Testis (tissue), 2 donors: ENCODE measurements at regions not wholly inside any gene's neighbourhood (a gene's known extent, or its start where the extent isn't known, plus 50 kb on each side); places are given as distances from the start of the nearest gene placed in this dataset.

Experiments used
- DNase-seq: peaks from one replicate; pipeline ENCODE4 v3.0.0-alpha.2; 2019
- H3K27ac ChIP-seq, 2 donors: fragments of 200-600 bp; sonication (generic); one replicate each; pipeline ENCODE4 v1.5.1; 2019
- H3K27me3 ChIP-seq: fragments of 200-600 bp; sonication (generic); one replicate; pipeline ENCODE4 v1.5.1; 2019
- H3K36me3 ChIP-seq: fragments of 200-600 bp; sonication (generic); one replicate; pipeline ENCODE4 v1.5.1; 2017; ENCODE audit warnings: low read depth; ENCODE audit errors: missing control alignments
- H3K4me1 ChIP-seq: fragments of 200-600 bp; sonication (generic); one replicate; pipeline ENCODE4 v1.5.1; 2019
- H3K4me3 ChIP-seq, 2 donors: fragments of 200-600 bp; sonication (generic); one replicate each; pipeline ENCODE4 v1.5.1; 2017 to 2019
- H3K9me3 ChIP-seq: fragments of 200-600 bp; sonication (generic); one replicate; pipeline ENCODE4 v1.5.1; 2017
- POLR2A ChIP-seq: fragments of 450-650 bp; IDR thresholded peaks from one replicate; pipeline ENCODE4 v1.6.1; 2017; ENCODE audit warnings: antibody characterized with exemption, mild to moderate bottlenecking, moderate library complexity
- WGBS, 2 donors: methylation state at CpG; one replicate each; pipeline ENCODE4 v1.1.5; 2018; 5-methylcytosine and 5-hydroxymethylcytosine counted together
- intact Hi-C: fragments of 100-400 bp; cut with DNase I; formaldehyde crosslinking; loops from one replicate; pipeline ENCODE4 v1.15.1; 2023; ENCODE audit warnings: low total_unique reads
- TF ChIP-seq, protein P1 (sequence below), 3 experiments: fragments of 450-650 bp in 2 of 3; fragments of 200-600 bp in 1 of 3; sonication (generic) in 1 of 3; IDR thresholded peaks; one replicate each; pipeline ENCODE4 v1.5.1; 2016 to 2019; ENCODE audit warnings: antibody characterized with exemption in 3 of 3, mild to moderate bottlenecking in 2 of 3, moderate library complexity in 1 of 3

DNA sequence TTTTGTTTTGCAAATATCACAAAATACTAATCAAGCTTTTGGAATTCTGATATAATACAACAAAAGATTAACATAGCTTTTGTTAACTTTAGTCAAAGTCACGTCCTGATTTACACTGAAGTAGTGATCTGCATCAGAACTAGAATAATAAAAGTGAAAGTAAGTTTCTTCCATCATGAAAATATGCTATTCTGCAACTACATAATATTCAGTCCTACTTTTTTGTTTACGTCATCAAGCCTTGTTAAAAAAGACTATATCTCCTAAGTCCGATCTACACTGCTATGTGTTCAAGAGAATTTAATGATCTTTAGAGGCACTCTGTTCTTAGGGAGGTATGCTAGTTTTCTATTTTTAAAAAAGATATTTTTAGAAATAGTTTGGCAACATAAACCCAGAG lies 330.1 kb downstream of the ARPP21 start:
- WGBS, 2 donors: 45 to 47% methylated on average over 3 of the region's 3 CpGs
- H3K36me3 ChIP-seq: no peaks in the 10 kb centered on the region
- intact Hi-C loops: no loop called here
- H3K4me1 ChIP-seq: no peaks in the 10 kb centered on the region
- no peak for DNase-seq
- TF ChIP-seq, protein P1, sequence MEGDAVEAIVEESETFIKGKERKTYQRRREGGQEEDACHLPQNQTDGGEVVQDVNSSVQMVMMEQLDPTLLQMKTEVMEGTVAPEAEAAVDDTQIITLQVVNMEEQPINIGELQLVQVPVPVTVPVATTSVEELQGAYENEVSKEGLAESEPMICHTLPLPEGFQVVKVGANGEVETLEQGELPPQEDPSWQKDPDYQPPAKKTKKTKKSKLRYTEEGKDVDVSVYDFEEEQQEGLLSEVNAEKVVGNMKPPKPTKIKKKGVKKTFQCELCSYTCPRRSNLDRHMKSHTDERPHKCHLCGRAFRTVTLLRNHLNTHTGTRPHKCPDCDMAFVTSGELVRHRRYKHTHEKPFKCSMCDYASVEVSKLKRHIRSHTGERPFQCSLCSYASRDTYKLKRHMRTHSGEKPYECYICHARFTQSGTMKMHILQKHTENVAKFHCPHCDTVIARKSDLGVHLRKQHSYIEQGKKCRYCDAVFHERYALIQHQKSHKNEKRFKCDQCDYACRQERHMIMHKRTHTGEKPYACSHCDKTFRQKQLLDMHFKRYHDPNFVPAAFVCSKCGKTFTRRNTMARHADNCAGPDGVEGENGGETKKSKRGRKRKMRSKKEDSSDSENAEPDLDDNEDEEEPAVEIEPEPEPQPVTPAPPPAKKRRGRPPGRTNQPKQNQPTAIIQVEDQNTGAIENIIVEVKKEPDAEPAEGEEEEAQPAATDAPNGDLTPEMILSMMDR (IDR thresholded peaks at IDR 0.05): no peak
- TF ChIP-seq POLR2A: no peak
- no peak overlapping the region for H3K4me3 ChIP-seq
- no peaks in the 10 kb centered on the region for H3K9me3 ChIP-seq
- H3K27me3 ChIP-seq: no peaks in the 10 kb centered on the region
- H3K27ac ChIP-seq: no peak overlapping the region

DNA sequence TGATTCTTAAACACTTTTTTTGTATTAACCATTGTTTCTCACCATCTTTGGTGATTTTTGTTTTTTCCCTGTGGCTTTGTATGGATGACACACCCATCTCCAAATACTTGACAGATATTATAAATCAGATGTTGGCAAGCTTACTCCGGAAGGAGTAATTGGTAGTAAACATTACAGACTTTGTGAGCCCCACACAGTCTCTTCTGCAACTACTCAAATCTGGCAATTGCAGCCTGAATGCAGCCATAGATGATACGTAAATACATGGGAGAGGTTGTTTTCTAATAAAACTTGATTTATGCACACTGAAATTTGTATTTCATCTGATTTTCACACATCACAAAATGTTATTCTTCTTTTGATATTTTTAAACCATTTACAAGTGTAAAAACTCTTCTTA lies 331.5 kb downstream of the ARPP21 start:
- TF ChIP-seq POLR2A: no peak
- TF ChIP-seq, protein P1 (IDR thresholded peaks at IDR 0.05): no peak
- H3K9me3 ChIP-seq: no peaks in the 10 kb centered on the region
- H3K27me3 ChIP-seq: no peaks in the 10 kb centered on the region
- no peaks in the 10 kb centered on the region for H3K36me3 ChIP-seq
- H3K4me3 ChIP-seq: no peak overlapping the region
- no peaks in the 10 kb centered on the region for H3K4me1 ChIP-seq
- intact Hi-C loops: no loop called here
- no peak overlapping the region for H3K27ac ChIP-seq
- WGBS, 2 donors: 65 to 76% methylated on average over 2 of the region's 2 CpGs
- DNase-seq: no peak

DNA sequence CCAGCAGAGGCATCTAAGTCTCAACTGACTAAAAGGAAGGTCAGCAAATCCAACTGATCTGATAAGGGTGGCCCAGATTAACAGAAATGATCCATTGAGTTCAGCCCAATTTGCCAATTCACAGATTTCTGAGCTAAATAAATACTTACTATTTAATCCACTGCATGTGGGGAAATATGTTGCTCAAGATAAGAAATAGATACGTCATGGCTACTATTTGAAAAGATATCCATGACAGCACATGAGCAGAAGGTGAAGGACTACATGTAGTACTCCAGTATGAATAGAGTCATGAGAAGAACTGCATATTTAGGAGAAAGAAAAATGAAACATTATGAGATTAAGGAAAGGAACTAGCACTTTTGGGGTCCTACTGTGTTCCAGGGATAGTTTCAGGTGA lies 332.4 kb downstream of the ARPP21 start:
- H3K27ac ChIP-seq: no peak overlapping the region
- no peaks in the 10 kb centered on the region for H3K27me3 ChIP-seq
- DNase-seq: no peak
- intact Hi-C loops: no loop called here
- no peaks in the 10 kb centered on the region for H3K9me3 ChIP-seq
- no peaks in the 10 kb centered on the region for H3K4me1 ChIP-seq
- TF ChIP-seq, protein P1 (IDR thresholded peaks at IDR 0.05): no peak
- no peak for TF ChIP-seq POLR2A
- H3K36me3 ChIP-seq: no peaks in the 10 kb centered on the region
- WGBS, 2 donors: 67 to 81% methylated on average over 1 of the region's 1 CpG
- no peak overlapping the region for H3K4me3 ChIP-seq

DNA sequence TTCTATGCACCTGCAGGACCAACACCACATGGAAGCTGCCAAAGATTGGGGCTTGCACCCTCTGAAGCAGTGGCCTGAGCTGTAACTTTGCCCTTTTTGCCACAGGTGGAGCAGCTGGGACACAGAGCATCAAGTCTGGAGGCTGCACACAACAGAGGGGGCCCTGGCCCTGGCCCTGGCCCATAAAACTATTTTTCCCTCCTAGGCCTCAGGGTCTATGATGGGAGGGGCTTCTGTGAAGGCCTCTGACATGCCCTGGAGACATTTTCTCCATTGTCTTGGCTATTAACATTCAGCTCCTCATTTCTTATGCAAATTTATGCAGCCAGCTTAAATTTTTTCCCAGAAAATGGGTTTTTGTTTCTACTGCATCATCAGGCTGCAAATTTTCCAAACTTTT lies 335.5 kb downstream of the ARPP21 start:
- no peak for DNase-seq
- TF ChIP-seq, protein P1 (IDR thresholded peaks at IDR 0.05): no peak
- no peak for TF ChIP-seq POLR2A
- intact Hi-C loops: no loop called here
- Histone ChIP-seq H3K36me3 (no peaks in the 10 kb centered on the region), H3K27ac (no peak overlapping the region), H3K4me1 (no peaks in the 10 kb centered on the region), H3K9me3 (no peaks in the 10 kb centered on the region), H3K27me3 (no peaks in the 10 kb centered on the region), H3K4me3 (no peak overlapping the region)

DNA sequence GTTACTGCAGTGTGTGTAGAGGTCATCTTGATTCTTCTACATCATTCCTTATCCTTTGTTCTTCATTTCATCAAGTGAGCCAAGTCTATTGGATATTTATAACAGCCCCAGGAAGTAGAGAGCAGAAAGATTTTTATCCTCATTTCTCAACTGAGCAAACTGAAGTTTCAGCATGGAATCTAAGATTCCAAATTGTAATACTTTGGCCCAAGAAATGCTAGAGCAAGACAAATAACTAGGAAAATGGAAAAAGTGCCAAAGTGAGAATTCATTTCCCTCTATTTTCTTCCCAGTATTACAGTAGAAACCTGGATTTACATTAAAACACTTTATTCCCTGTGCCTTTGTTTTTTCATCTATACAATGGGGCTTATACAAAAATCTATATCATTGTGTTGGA lies 346.8 kb downstream of the ARPP21 start:
- Histone ChIP-seq H3K4me1 (no peaks in the 10 kb centered on the region), H3K27me3 (no peaks in the 10 kb centered on the region), H3K27ac (no peak overlapping the region), H3K36me3 (no peaks in the 10 kb centered on the region), H3K4me3 (no peak overlapping the region), H3K9me3 (no peaks in the 10 kb centered on the region)
- no peak for TF ChIP-seq POLR2A
- TF ChIP-seq, protein P1 (IDR thresholded peaks at IDR 0.05): no peak
- intact Hi-C loops: no loop called here
- no peak for DNase-seq
